GM19463 (cell line): ENCODE measurements at regions not wholly inside any gene's neighbourhood (a gene's known extent, or its start where the extent isn't known, plus 50 kb on each side); places are given as distances from the start of the nearest gene placed in this dataset.

Experiments used
- ATAC-seq: cut with Tn5 transposase; IDR thresholded peaks from one replicate; pipeline ENCODE4 v1.9.1; 2021; ENCODE audit warnings: mild to moderate bottlenecking, moderate library complexity; ENCODE audit not compliant: unreplicated experiment

DNA sequence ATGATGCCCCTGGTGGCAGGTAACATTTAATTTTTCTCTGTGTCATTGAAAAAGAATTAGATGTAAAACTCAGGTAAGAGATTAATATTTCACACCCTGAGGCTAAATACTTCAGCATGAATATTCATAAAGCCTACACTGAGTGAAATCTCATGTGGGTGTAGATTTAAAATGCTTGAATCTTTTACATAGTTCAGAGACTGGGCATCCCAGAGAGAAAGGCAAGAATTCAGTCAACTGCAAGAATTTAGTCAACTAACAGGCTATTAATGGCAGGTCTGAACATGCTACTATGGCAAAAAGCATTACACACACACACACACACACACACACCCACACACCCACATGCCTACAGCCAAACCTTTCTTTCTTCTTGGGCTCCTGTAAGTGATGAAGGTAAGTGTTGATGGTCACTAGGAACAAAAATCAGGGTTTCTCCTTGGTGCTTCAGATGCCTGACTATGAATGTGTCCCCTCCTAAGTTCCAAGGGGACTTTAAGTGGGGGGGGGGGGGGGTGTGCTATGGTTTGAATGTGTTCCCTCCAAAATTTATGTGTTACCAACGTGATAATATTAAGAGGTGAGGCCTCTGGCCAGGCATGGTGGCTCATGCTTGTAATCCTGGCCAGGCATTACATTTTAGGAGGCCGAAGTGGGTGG lies 63.7 kb upstream of the PSMD7 start:
- no peak for ATAC-seq

DNA sequence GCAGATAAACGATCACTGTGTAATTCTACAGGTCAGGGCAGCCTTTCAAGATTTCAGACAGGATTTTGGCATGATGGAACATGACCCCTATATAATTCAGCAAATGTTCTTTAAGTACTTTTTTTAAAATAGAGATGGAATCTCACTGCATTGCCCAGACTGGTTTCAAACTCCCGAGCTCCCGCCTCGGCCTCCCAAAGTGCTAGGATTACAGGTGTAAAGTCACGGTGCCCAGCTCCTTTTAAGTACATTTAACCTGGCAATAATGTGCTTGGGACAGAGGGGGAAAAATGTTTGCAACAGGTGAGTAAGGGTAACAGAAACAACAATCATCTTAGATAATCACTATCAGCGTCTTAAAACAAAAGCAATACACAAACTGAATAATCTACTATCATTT lies 66.5 kb upstream of the PSMD7 start:
- ATAC-seq = no peak

DNA sequence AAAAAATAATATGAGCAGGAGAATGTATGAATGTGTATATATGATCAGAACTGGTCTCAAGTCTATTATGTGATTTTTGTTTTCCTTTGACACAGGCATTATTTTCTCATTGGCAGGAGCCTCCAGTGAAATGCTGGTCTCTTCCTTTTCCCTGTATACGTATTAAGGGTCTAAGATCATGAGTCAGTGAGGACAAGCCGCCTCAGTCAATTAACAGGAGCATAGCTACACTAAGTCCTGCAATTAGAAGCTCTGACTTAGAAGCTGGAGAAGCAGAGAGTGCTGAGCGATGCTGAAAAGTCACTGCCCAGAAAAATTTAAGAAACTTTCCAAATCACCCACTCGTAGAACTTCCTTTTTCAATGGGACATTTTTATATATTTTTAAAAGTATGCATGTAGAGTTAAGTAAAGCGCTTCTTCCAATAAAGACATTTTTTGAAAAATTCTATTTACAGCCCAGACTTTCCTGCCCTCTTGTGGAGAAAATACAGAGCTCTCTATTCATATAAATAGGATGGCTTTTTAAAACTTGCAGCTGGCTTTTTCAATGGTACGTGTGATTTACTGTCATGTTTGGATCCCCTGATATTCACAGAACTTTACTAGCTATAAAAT lies 70.2 kb upstream of the PSMD7 start:
- no peak for ATAC-seq

DNA sequence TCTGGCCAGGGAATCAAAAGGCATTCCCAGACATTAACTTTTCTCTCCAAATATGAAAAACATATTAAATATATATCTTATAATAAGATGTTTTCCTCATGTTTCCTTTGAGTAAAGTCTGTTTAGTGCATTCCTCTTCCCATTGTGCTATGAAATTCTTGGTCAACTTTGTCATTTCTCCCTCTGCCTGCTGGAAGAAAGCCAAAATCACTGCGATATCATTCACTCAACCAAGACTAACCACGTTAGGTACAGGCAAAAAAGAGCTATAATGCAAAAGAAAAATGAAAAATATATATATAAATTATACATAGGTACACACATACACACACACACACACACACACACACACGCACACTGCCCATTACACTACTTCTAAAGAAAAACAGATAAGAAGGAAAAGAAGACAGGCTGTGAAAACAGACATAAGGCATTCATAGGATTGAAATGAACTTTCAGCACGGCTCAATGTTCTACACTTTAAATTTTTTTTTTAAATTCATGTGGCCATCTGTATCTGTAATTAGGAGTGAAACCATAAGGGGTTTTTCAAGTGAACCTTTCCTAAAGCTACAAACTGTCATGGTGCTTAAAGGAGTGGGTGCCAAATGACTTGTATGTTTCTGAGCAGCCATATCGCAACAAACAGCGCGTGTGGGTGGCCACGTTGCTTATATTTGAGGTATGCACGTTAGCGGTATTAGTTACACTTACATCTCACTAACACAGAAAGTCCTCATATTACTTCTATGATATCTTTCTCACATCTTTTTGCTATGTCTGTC lies 71.6 kb upstream of the PSMD7 start:
- ATAC-seq = no peak

DNA sequence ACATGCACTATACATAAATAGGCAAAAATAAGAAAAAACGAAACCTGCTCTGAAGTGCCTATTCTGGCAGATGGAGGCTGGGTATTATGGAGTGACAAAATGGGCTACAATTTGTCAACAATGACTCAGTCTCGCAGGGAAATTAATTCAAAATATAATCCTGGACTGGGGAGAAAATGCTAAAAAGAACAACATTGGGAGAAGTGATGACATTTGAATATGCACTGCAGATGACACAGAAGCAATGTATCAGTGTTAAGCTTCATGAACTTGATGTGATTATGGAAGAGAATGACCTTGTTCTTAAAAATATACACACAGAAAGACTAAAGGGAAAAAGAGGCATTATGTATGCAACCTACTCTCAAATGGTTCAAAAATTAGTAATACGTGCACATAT lies 74.8 kb upstream of the PSMD7 start:
- ATAC-seq = no peak

DNA sequence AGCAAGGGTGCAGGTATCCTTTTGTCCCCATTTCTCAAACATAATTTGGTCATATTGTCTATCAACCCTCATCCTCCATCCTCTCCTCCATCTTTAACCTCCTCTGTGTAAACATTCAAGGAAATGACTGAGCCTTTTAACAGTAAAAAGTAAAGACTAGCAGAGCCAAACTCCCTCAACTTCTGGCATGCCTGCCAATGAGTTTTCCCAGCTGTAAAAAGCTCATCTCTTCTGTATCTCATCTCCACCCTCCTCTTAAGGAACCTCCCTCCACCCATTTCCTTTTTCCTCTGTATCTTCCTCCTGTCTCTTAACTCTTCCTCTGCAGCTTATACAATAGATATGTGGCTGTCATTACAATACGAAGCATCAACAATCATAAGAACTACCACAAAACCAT lies 76.9 kb upstream of the PSMD7 start:
- no peak for ATAC-seq

DNA sequence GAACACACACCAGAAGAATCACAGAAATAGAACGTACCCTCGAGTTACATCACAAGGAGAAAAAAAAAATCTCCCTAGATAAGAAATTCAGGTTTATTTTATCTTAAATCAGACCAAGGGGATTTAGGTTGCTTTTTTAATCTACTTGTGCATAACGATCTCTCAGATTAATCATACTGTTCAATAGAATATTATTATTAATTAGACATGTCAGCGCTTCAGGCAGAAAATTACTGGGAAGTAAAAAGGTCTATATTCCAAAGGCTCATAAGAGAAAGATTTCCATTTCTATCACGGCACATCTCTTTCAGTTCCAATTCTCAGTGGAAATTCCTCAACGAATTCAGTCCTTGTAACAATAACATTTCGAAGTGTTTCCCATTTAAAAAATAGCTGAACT lies 77.7 kb upstream of the PSMD7 start:
- no peak for ATAC-seq

DNA sequence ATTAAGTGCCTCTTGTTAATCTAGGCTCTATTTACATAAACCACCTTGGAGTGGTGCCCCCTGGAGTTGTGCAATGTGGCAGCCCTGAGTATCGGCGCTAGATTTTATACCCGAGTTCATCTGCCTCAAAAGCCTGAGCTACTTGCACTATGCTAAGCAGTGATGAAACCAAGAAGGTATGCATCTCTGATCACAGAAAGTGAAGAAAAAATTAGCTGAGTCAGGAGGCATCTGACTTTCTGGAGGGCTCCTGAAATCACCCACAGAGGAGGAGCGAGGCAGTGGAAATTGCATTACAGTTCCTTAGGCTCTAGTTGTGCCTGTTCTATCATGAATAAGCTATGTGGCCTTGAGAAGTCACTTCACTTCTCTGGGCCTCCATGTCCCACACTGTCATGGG lies 80.3 kb upstream of the PSMD7 start:
- ATAC-seq = no peak

DNA sequence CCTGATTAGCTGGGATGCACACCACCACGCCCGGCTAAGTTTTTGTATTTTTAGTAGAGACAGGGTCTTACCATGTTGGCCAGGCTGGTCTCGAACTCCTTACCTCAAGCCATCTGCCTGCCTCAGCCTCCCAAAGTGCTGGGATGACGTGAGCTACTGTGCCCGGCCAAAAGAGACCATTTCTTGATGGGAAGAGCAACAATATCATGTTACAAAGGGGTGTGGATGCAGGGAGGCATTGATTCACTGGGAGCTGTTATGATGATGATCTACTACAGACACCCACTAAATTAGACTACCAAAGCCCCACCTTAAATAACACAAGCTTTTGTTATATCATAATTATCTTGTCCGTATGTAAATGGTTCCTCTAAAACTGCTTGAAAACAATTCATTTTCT lies 81.4 kb upstream of the PSMD7 start:
- ATAC-seq = no peak

DNA sequence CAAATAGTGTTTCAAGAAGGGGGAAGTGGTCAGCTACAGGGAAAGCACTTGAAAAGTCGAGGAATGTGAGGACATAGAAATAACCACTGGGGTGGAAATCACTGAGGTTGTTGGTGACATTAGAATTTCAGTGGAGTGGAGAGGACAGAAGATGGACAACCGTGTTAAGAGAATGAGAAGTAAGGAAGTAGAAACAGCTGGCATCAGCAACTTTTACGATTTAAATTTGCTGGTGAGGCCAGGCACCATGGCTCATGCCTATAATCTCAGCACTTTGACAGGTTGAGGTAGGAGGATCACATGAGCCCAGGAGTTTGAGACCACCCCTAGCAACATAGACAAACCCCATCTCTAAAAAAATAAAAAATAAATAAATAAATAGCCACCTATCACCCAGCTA lies 83.2 kb upstream of the PSMD7 start:
- no peak for ATAC-seq

DNA sequence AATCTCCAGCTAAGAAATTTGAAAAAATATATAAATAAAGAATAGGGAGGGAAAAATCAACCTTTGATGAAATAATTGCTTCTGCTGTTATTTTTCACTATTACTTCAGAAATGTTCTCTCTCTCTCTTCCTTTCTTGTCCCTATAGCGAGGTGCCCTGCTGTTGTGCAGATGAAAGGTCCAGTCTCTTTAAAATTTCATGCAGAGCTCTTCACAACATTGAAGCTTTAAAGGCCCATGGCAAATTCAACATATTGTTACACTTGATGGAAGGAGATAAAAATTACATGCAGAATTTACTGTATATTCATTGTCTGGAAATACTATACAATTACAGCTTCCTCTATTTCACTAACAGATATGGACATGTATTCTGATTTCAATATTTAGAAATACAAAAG lies 86.4 kb upstream of the PSMD7 start:
- ATAC-seq = no peak

DNA sequence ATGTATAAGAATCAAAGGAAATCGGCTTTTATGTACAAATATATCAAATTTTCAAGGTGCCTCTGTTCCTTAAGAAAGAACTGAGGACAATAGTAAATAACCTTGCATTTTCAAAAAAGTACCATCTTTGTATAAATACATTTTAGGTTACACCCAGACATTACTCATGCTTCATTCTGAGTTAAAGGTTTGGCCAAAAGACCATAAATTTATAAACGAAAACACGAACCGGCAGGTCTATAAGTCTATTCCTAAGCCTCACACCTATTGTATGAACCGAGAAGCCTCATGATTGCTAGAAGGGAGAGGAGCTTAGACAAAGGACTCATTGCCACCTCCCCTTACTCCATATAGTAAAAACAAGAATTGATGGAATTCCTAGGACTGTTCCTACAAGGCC lies 94.6 kb upstream of the PSMD7 start:
- ATAC-seq = no peak

DNA sequence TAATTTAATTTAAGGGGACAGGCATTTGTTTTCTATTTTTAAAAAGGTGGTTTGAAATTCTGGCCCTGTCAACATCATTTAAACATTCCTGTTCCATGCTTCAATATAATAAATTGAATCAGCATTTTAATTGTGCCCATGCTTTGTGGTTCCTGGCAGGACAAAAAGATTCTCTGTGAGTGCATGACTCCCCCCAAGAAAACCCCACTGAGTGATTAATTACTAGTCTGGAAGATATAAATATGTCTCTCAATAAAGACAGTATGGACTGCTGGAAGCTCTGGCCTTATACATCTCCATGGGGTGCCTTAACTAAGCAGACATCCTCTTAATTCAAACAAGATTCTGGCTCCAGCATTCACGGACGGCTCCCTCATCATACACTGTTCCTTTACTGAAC lies 95.0 kb upstream of the PSMD7 start:
- no peak for ATAC-seq

DNA sequence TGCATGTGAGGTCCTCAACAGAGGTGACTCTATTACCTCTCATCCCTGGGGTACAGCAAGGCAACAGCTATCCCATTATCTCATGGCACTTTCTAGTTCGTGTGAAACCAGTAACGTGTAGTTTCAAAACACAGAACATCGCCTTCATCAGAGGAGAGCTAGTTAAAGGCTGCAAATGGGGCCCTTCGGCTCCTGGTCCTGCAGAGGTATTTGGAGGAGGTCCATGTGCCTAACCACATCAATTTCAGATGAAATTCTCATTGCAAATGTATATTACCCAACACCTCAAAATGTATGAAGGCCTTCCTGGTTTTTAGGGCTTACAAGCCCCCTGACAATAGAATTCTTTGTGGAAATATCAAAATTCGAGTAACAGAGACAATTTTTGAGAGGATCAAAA lies 95.7 kb upstream of the PSMD7 start:
- no peak for ATAC-seq

DNA sequence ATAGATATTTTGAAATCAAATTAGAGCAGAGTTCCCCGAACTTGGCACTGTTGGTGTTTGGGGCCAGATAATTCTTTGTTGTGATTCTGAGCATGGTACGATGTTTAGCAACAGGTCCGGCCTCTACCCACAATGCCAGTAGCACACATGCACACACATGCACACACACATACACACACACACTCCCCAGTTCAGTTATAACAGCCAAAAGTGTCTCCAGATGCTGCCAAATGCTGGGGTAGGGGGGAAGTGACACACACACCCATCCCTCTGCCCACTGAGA lies 96.8 kb upstream of the PSMD7 start:
- no peak for ATAC-seq

DNA sequence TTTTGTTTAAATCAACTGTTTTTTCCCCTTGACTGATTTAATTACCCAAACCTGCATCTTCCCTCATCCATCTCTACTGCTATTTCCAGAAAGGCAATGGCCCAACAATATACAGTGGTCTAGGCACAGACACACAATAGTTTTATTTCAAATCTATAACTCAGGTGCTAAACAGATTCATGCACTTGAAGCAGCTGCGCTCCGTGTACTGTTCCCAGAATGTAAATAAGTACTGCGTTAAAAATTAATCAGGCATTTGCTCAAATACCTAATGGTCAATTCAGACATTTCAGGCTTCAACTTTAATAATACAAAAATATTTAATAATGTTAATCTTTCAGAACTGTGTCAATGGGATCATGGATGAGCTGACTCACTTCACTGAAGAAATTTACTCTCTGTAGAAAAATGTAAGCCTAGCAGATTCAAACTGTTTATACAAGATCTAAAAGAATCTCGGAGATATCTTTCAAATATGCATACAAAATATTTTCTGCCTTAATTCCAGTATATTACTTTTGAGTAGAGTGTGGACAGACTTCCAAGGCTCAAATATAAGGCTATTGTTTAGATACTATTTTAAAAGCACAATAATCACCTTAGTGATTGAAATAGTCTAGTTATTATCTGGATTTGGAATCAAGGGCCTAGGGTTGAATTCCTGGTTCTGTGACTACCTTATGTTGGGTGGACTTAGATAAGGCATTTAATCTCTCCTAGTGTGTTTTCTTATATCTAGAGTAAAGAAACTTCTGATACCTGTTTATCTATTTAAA lies 97.4 kb upstream of the PSMD7 start:
- ATAC-seq = no peak

DNA sequence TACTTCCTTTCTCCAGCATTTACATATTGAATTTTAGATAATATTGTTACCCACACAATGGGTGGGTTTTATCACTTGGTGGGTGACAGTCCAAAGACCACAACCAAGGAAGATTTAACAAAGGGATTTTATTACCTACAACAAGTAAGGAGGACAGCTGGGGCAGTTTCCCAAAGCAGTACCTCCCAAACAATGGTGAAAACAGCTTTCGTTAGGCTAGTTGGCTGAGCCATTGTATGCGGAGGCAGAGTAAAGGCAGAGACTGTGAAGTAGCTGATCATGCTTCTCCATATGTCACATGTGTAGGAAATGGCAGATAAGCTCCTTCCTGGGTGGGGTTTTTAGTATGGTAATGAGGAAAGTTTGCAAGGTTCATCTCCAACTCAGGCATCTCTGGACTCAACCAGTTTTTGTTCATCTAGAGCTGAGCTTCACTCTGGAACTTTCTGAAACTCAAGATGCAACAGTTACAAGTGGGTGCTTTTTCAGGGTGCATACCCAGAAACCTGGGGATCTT lies 104.3 kb upstream of the PSMD7 start:
- ATAC-seq = no peak

DNA sequence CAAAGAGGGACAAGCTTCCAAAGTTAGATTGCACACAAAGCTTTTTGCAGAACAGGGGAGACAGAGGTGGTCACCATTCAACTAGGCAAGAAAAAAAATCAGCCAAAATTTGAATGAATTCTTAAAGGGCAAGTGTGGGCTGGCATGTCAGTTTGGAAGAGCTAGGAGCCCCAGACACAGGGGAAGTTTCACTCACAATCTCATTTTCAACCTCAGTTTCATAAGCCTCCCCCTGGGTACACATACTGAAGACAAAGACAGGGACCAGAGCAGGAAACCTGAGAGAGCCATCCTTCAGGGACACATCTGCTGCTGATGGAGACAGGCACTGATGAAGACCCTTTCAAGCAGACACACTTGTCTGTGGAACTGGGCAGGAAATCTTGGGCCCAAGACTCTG lies 106.3 kb upstream of the PSMD7 start:
- ATAC-seq = no peak

DNA sequence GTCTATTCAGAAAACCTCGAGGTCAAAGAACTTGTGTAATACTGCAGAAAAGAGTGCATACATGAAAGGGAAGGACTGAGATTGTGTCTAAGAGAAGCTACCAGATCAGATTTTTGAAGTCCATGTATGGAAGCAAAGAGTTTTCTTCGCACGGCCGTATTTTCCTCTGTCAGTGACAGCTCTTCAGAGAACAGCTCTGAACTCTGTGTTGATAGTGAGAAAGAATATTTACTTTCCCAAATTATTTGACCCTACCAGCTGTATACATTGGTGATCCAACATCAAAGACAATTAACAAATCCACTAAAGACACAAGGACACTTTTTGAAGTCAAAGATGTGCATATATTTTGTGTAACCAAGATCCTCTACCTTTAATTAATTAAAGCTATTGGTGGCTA lies 107.8 kb upstream of the PSMD7 start:
- no peak for ATAC-seq

DNA sequence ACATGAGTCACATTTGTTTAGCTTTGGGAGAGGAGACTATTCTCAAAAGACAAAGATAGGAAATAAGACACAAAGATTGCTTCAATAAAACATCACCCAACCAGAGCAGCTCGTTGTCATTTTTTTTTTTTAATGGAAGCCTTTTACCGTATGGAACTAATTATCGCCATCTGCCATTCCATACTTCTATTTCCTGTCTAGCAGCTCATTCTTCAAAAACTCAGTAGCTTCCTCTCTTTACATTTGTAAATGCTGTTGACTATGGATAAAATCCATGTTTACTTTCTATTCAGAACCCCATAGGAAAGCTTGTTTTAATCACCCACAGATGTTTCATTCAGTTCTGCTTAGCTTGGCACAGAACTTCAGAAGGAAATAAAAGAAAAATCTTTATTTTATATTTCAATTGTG lies 110.0 kb upstream of the PSMD7 start:
- no peak for ATAC-seq

DNA sequence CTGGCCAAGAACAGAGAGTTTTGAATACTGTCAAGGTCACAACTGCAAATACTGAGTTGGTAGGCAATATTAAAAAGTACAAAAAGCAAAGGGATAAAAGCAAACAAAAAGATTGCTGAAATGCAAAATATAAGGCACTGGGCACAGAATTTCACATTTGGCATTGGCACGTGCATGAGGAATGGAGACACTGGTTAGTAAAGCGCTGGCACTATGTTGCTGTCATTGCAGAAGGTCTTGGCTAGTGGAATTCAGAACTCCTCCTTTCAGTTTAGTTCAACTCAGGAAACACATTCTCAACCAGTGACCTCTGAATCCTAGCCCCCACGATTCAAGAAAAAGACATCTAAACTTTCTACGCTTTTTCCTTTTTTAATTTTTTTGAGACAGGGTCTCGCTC lies 111.8 kb upstream of the PSMD7 start:
- no peak for ATAC-seq
